GM21526 (cell line): ENCODE measurements at regions not wholly inside any gene's neighbourhood (a gene's known extent, or its start where the extent isn't known, plus 50 kb on each side); places are given as distances from the start of the nearest gene placed in this dataset.

Experiments used
- ATAC-seq: cut with Tn5 transposase; IDR thresholded peaks from one replicate; pipeline ENCODE4 v1.9.1; 2021; ENCODE audit warnings: moderate library complexity; ENCODE audit not compliant: unreplicated experiment, low FRiP score

GRCh38 chr2:200239216-200239615 is 67.3 kb upstream of the SPATS2L start:
- no peak for ATAC-seq

DNA sequence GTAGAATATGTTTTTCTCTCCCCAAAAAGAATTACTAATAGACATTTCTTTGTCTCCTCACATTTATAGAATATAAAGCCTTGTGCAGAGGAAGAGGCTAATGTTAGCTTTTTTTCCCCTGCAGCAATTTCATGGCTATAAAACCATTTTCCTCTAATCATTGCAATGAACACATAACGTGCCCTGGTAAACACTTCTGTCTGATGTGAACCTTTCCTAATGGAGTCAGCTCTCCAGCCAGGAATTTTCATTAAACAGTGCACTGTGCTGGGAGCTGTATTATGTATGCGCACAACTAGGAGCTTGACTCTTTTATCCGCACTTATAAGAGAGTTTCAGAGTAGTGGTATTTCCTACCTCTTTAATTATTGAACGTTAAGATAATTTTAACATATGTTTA is 63.9 kb upstream of the SPATS2L start:
- ATAC-seq, result no peak

- ATAC-seq, result no peak
Measured at GRCh38 chr2:200243441-200243840, 63.1 kb upstream of the SPATS2L start.

GRCh38 chr2:200244111-200244510 is 62.4 kb upstream of the SPATS2L start:
- no peak for ATAC-seq

DNA sequence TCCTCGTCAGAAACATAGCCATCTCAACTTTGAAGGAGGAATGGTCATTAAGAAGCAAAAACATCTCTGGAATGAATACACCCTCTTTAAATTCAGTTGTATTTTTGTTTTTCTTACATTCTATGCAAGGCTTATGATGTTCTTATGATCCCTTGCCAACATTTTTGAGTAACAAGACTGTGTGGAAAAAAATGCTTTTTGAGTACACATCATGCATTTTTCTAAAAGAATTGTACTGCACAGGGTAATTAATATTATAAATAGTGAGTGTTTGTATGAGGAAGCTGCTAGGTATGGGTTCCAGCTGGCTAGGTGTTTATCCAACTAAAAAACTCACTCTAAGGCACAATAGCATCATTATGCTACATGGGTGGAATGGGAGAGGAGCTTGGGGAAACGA is 59.0 kb upstream of the SPATS2L start:
- no peak for ATAC-seq

- no peak for ATAC-seq
Measured at GRCh38 chr2:200252265-200253067, 54.0 kb upstream of the SPATS2L start.

DNA sequence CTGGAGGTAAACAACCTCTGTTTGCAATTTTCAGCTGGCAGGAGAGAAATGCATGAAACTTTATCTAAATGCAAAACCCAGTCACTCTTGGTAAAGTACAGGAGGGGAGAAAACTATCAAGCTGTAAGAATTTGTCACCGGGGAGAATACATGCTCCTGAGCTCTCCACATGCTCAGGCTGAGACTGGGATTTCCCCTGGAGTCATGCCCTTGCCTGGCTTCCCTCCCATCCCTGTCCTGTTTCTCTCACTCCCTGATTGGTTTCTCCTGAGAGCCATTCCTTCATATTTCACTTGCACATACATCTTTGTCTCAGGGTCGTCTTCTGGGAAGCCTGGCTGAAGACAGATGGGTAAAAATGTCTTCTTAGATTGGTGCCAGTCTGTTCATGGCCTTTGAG is 52.9 kb upstream of the SPATS2L start:
- ATAC-seq, result no peak

DNA sequence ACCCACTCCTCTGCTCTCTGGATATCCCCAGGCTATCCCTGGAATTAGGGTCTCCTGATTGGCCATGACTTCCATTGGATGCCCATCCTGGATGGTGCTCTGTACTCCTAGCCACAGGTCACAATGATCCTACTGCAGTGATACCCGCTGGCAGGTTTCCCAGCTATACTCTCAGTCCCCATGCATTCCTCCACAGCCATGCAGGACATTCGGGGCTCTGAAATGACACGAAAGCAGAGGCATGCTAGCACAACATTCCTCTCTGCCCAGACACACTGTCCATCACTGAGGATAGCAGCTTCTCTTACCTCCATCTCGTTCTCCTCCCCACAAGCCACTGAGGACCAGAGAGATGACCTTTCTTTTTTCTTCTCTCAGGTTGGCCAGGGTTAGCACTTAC is 51.7 kb upstream of the SPATS2L start:
- ATAC-seq, result no peak

GRCh38 chr2:200255549-200255948 is 50.9 kb upstream of the SPATS2L start:
- no peak for ATAC-seq
